Liver (tissue), 7 donors: ENCODE measurements at regions not wholly inside any gene's neighbourhood (a gene's known extent, or its start where the extent isn't known, plus 50 kb on each side); places are given as distances from the start of the nearest gene placed in this dataset.

Source experiments
- DNase-seq: peaks from one replicate; pipeline ENCODE4 v3.0.0-alpha.2; 2017; ENCODE audit warnings: low spot score
- H3K27ac ChIP-seq, 2 donors: one replicate each; pipeline ENCODE4 v1.7.0; 2013; ENCODE audit warnings: inconsistent platforms in 2 of 2, low read length in 2 of 2, control low read depth in 1 of 2, low read depth in 1 of 2, mild to moderate bottlenecking in 1 of 2
- H3K27me3 ChIP-seq, 4 donors: one replicate each; pipeline versions ENCODE4 v1.6.1 to v1.7.0; 2013; ENCODE audit warnings: low read length in 3 of 4, inconsistent platforms in 1 of 4, mild to moderate bottlenecking in 1 of 4, moderate library complexity in 1 of 4; ENCODE audit not compliant: control insufficient read depth in 4 of 4, insufficient read depth in 4 of 4
- H3K36me3 ChIP-seq, 4 donors: one replicate each; pipeline versions ENCODE4 v1.6.1 to v1.7.0; 2013; ENCODE audit warnings: low read length in 3 of 4, mild to moderate bottlenecking in 3 of 4, low read depth in 1 of 4, moderate library complexity in 1 of 4; ENCODE audit not compliant: control insufficient read depth in 4 of 4, insufficient read depth in 3 of 4
- H3K4me1 ChIP-seq, 4 donors: one replicate each; pipeline versions ENCODE4 v1.6.1 to v1.7.0; 2013; ENCODE audit warnings: low read length in 3 of 4, mild to moderate bottlenecking in 3 of 4, moderate library complexity in 1 of 4; ENCODE audit not compliant: control insufficient read depth in 4 of 4, insufficient read depth in 4 of 4
- H3K4me3 ChIP-seq, 3 donors: one replicate each; pipeline versions ENCODE4 v1.6.1 to v1.7.0; 2013; ENCODE audit warnings: low read length in 3 of 3, control low read depth in 1 of 3, low read depth in 1 of 3, mild to moderate bottlenecking in 1 of 3
- H3K9ac ChIP-seq, 2 donors: one replicate each; pipeline ENCODE4 v1.7.0; 2013; ENCODE audit warnings: low read length in 2 of 2, mild to moderate bottlenecking in 2 of 2, moderate library complexity in 2 of 2, control low read depth in 1 of 2, low read depth in 1 of 2
- H3K9me3 ChIP-seq, 4 donors: one replicate each; pipeline versions ENCODE4 v1.6.1 to v1.7.0; 2013; ENCODE audit warnings: low read length in 3 of 4; ENCODE audit not compliant: control insufficient read depth in 4 of 4
- EGR1 ChIP-seq, 2 donors: IDR thresholded peaks; 2 replicates each; pipeline ENCODE4 v1.6.1; 2016 to 2018; ENCODE audit warnings: antibody characterized with exemption in 2 of 2, low read depth in 2 of 2
- FOXA1 ChIP-seq: IDR thresholded peaks from 2 replicates; pipeline ENCODE4 v1.6.1; 2016; ENCODE audit warnings: antibody characterized with exemption
- FOXA2 ChIP-seq: IDR thresholded peaks from 2 replicates; pipeline ENCODE4 v1.6.1; 2016; ENCODE audit warnings: antibody characterized with exemption
- GABPA ChIP-seq, 2 donors: IDR thresholded peaks in 1 of 2; conservative IDR thresholded peaks in 1 of 2; 2 replicates each; pipeline ENCODE4 v1.6.1; 2016; ENCODE audit warnings: antibody characterized with exemption in 2 of 2, mild to moderate bottlenecking in 1 of 2, moderate library complexity in 1 of 2
- HNF4A ChIP-seq, 2 donors: conservative IDR thresholded peaks; 2 replicates each; pipeline ENCODE4 v1.6.1; 2016; ENCODE audit warnings: antibody characterized with exemption in 2 of 2, mild to moderate bottlenecking in 2 of 2
- HNF4G ChIP-seq: IDR thresholded peaks from 2 replicates; pipeline ENCODE4 v1.6.1; 2016; ENCODE audit warnings: antibody characterized with exemption
- JUND ChIP-seq, 2 donors: IDR thresholded peaks; 2 replicates each; pipeline ENCODE4 v1.6.1; 2016; ENCODE audit warnings: antibody characterized with exemption in 2 of 2
- NR2F2 ChIP-seq: IDR thresholded peaks from 2 replicates; pipeline ENCODE4 v1.6.1; 2016; ENCODE audit warnings: antibody characterized with exemption
- RAD21 ChIP-seq, 2 donors: IDR thresholded peaks; 2 replicates each; pipeline ENCODE4 v1.6.1; 2016; ENCODE audit warnings: antibody characterized with exemption in 2 of 2, mild to moderate bottlenecking in 2 of 2
- RXRA ChIP-seq, 2 donors: IDR thresholded peaks; 2 replicates each; pipeline ENCODE4 v1.6.1; 2017 to 2018; ENCODE audit warnings: antibody characterized with exemption in 2 of 2, mild to moderate bottlenecking in 1 of 2
- SP1 ChIP-seq: IDR thresholded peaks from 2 replicates; pipeline ENCODE4 v1.6.1; 2018; ENCODE audit warnings: antibody characterized with exemption, mild to moderate bottlenecking
- TAF1 ChIP-seq: conservative IDR thresholded peaks from 2 replicates; pipeline ENCODE4 v1.6.1; 2016; ENCODE audit warnings: antibody characterized with exemption, mild to moderate bottlenecking
- YY1 ChIP-seq: IDR thresholded peaks from 2 replicates; pipeline ENCODE4 v1.6.1; 2016; ENCODE audit warnings: antibody characterized with exemption, mild to moderate bottlenecking
- TF ChIP-seq, protein P1 (sequence below): fragments of 150-350 bp; IDR thresholded peaks from 2 replicates; pipeline ENCODE4 v1.5.1; 2017; ENCODE audit warnings: improper control_type of control experiment, low read depth, low read length; ENCODE audit not compliant: missing input control
- TF ChIP-seq, protein P2 (sequence below): IDR thresholded peaks from 2 replicates; pipeline ENCODE4 v1.6.1; 2016; ENCODE audit warnings: antibody characterized with exemption
- TF ChIP-seq, protein P3 (sequence below): IDR thresholded peaks from 2 replicates; pipeline ENCODE4 v1.6.1; 2016; ENCODE audit warnings: antibody characterized with exemption
- TF ChIP-seq, protein P4 (sequence below): IDR thresholded peaks from 2 replicates; pipeline ENCODE4 v1.6.1; 2016; ENCODE audit warnings: antibody characterized with exemption, mild to moderate bottlenecking
- TF ChIP-seq, protein P5 (sequence below): IDR thresholded peaks from 2 replicates; pipeline ENCODE4 v1.6.1; 2016; ENCODE audit warnings: antibody characterized with exemption
- donor health status: healthy.
- donor health status: healthy.
- donor health status: healthy.
- donor health status: healthy.

DNA sequence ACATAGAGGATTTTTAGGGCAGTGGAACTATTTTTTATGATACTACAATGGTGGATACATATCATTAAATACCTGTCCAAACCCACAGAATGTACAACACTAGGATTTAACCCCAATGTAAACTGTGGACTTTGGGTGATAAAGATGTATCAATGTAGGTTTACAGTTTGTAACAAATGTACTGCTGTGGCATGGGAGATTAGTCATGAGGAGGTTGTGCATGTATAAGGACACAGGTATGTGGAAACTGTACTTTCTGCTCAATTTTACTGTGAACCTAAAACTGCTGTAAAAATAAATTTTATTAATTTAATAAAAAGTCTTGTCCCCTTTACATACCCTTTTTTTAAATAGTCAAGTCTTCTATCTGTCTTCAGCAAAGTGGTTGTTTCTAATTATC is 322.5 kb upstream of the EPHA3 start:
- DNase-seq: no peak
- Histone ChIP-seq H3K27me3 (no peaks in the 10 kb centered on the region), H3K9ac (no peak overlapping the region), H3K9me3 (peaks cover 0 to 5% (median 0%) of the 10 kb centered on the region in 4 donors), H3K27ac (no peak overlapping the region), H3K4me1 (no peaks in the 10 kb centered on the region), H3K4me3 (no peak overlapping the region), H3K36me3 (no peaks in the 10 kb centered on the region)
- TF ChIP-seq EGR1 (IDR thresholded peaks at IDR 0.05; ENCODE audit: low read depth in 2 of 2): no peak
- TF ChIP-seq GABPA (IDR thresholded peaks at IDR 0.05 in 1 of 2, conservative IDR thresholded peaks at IDR 0.05 in 1 of 2): no peak
- TF ChIP-seq FOXA1: no peak
- TF ChIP-seq YY1: no peak
- TF ChIP-seq NR2F2: no peak
- no peak for TF ChIP-seq RAD21 (IDR thresholded peaks at IDR 0.05)
- TF ChIP-seq HNF4G: no peak
- TF ChIP-seq, protein P1, sequence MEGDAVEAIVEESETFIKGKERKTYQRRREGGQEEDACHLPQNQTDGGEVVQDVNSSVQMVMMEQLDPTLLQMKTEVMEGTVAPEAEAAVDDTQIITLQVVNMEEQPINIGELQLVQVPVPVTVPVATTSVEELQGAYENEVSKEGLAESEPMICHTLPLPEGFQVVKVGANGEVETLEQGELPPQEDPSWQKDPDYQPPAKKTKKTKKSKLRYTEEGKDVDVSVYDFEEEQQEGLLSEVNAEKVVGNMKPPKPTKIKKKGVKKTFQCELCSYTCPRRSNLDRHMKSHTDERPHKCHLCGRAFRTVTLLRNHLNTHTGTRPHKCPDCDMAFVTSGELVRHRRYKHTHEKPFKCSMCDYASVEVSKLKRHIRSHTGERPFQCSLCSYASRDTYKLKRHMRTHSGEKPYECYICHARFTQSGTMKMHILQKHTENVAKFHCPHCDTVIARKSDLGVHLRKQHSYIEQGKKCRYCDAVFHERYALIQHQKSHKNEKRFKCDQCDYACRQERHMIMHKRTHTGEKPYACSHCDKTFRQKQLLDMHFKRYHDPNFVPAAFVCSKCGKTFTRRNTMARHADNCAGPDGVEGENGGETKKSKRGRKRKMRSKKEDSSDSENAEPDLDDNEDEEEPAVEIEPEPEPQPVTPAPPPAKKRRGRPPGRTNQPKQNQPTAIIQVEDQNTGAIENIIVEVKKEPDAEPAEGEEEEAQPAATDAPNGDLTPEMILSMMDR: no peak
- TF ChIP-seq, protein P2, sequence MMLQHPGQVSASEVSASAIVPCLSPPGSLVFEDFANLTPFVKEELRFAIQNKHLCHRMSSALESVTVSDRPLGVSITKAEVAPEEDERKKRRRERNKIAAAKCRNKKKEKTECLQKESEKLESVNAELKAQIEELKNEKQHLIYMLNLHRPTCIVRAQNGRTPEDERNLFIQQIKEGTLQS: no peak
- no peak for TF ChIP-seq JUND (IDR thresholded peaks at IDR 0.05)
- TF ChIP-seq, protein P3, sequence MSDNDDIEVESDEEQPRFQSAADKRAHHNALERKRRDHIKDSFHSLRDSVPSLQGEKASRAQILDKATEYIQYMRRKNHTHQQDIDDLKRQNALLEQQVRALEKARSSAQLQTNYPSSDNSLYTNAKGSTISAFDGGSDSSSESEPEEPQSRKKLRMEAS: no peak
- TF ChIP-seq RXRA (IDR thresholded peaks at IDR 0.05): no peak
- TF ChIP-seq FOXA2: no peak
- no peak for TF ChIP-seq TAF1
- TF ChIP-seq HNF4A (conservative IDR thresholded peaks at IDR 0.05): no peak
- TF ChIP-seq, protein P4, sequence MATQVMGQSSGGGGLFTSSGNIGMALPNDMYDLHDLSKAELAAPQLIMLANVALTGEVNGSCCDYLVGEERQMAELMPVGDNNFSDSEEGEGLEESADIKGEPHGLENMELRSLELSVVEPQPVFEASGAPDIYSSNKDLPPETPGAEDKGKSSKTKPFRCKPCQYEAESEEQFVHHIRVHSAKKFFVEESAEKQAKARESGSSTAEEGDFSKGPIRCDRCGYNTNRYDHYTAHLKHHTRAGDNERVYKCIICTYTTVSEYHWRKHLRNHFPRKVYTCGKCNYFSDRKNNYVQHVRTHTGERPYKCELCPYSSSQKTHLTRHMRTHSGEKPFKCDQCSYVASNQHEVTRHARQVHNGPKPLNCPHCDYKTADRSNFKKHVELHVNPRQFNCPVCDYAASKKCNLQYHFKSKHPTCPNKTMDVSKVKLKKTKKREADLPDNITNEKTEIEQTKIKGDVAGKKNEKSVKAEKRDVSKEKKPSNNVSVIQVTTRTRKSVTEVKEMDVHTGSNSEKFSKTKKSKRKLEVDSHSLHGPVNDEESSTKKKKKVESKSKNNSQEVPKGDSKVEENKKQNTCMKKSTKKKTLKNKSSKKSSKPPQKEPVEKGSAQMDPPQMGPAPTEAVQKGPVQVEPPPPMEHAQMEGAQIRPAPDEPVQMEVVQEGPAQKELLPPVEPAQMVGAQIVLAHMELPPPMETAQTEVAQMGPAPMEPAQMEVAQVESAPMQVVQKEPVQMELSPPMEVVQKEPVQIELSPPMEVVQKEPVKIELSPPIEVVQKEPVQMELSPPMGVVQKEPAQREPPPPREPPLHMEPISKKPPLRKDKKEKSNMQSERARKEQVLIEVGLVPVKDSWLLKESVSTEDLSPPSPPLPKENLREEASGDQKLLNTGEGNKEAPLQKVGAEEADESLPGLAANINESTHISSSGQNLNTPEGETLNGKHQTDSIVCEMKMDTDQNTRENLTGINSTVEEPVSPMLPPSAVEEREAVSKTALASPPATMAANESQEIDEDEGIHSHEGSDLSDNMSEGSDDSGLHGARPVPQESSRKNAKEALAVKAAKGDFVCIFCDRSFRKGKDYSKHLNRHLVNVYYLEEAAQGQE: no peak
- TF ChIP-seq, protein P5, sequence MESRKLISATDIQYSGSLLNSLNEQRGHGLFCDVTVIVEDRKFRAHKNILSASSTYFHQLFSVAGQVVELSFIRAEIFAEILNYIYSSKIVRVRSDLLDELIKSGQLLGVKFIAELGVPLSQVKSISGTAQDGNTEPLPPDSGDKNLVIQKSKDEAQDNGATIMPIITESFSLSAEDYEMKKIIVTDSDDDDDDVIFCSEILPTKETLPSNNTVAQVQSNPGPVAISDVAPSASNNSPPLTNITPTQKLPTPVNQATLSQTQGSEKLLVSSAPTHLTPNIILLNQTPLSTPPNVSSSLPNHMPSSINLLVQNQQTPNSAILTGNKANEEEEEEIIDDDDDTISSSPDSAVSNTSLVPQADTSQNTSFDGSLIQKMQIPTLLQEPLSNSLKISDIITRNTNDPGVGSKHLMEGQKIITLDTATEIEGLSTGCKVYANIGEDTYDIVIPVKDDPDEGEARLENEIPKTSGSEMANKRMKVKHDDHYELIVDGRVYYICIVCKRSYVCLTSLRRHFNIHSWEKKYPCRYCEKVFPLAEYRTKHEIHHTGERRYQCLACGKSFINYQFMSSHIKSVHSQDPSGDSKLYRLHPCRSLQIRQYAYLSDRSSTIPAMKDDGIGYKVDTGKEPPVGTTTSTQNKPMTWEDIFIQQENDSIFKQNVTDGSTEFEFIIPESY: no peak
- no peak for TF ChIP-seq SP1

DNA sequence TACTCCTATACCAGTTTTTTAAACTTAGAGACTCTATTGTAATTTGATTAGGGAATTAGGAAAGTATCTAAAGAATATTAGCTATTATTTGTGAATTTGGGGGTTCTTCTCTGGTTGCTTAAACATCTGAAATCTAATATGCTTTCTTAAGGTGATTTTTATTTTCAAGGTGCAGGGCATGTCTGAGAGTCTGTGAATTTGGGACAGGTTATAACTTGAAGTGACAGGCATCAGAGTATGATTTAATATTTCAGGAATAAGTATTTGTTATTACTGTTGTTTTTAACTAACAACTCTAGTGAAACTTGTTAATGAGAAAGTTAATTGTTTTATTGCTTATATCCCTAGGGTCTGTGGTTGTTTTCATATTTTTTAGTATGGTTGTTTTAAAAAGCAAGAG is 321.6 kb upstream of the EPHA3 start:
- no peaks in the 10 kb centered on the region for H3K36me3 ChIP-seq
- no peak overlapping the region for H3K27ac ChIP-seq
- no peak overlapping the region for H3K4me3 ChIP-seq
- H3K4me1 ChIP-seq: no peaks in the 10 kb centered on the region
- no peak for TF ChIP-seq RAD21 (IDR thresholded peaks at IDR 0.05)
- no peak for TF ChIP-seq YY1
- no peak for TF ChIP-seq FOXA1
- TF ChIP-seq, protein P2: no peak
- TF ChIP-seq, protein P4: no peak
- no peak for TF ChIP-seq EGR1 (IDR thresholded peaks at IDR 0.05; ENCODE audit: low read depth in 2 of 2)
- TF ChIP-seq HNF4A (conservative IDR thresholded peaks at IDR 0.05): no peak
- TF ChIP-seq, protein P3: no peak
- no peak for TF ChIP-seq FOXA2
- H3K9me3 ChIP-seq: peaks cover 0 to 5% (median 0%) of the 10 kb centered on the region in 4 donors
- no peak for DNase-seq
- no peak overlapping the region for H3K9ac ChIP-seq
- no peaks in the 10 kb centered on the region for H3K27me3 ChIP-seq
